PFSK-1 (cell line): ENCODE measurements at regions not wholly inside any gene's neighbourhood (a gene's known extent, or its start where the extent isn't known, plus 50 kb on each side); places are given as distances from the start of the nearest gene placed in this dataset.

Experiments used
- FOXP2 ChIP-seq: optimal IDR thresholded peaks from 2 replicates; pipeline ENCODE3; 2011; ENCODE audit warnings: borderline replicate concordance, control low read depth, inconsistent platforms; ENCODE audit not compliant: insufficient read depth; ENCODE audit errors: extremely low read length, extremely low read depth
- POLR2AphosphoS5 ChIP-seq: IDR thresholded peaks from 2 replicates; pipeline ENCODE4 v1.6.1; 2012; ENCODE audit warnings: low read depth, mild to moderate bottlenecking, control low read depth, low read length, moderate library complexity
- SIN3A ChIP-seq: IDR thresholded peaks from 2 replicates; pipeline ENCODE4 v1.6.1; 2012; ENCODE audit warnings: mild to moderate bottlenecking, low read length, moderate library complexity, borderline replicate concordance; ENCODE audit not compliant: insufficient read depth
- TAF1 ChIP-seq: IDR thresholded peaks from 2 replicates; pipeline ENCODE4 v1.6.1; 2012; ENCODE audit warnings: low read length, control low read depth, borderline replicate concordance; ENCODE audit not compliant: insufficient read depth
- TF ChIP-seq, protein P1 (sequence below), 2 experiments: IDR thresholded peaks; 2 replicates each; pipeline versions ENCODE4 v1.6.1 to v1.8.0; 2011 to 2012; ENCODE audit warnings: low read depth in 2 of 2, low read length in 2 of 2, control low read depth in 1 of 2, inconsistent platforms in 1 of 2, mild to moderate bottlenecking in 1 of 2, moderate library complexity in 1 of 2; ENCODE audit not compliant: insufficient read depth in 1 of 2

DNA sequence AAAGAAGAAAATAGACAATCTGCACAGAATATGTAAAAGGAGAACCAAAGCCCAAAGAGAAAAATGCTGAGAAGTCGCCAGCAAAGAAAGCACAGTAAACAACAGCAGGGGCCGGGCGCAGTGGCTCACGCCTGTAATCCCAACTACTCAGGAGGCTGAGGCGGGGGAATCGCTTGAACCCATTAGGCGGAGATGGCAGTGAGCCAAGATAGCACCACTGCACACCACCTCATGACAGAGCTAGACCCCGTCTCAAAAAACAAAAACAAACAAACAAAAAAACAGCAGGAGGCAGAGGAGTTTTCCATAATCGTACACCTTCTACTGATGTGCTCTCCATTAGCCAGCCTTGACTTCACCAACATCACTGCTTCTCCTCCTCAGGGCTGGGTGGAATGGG, 153.2 kb downstream of the LYPLAL1 start:
- TF ChIP-seq, protein P1, sequence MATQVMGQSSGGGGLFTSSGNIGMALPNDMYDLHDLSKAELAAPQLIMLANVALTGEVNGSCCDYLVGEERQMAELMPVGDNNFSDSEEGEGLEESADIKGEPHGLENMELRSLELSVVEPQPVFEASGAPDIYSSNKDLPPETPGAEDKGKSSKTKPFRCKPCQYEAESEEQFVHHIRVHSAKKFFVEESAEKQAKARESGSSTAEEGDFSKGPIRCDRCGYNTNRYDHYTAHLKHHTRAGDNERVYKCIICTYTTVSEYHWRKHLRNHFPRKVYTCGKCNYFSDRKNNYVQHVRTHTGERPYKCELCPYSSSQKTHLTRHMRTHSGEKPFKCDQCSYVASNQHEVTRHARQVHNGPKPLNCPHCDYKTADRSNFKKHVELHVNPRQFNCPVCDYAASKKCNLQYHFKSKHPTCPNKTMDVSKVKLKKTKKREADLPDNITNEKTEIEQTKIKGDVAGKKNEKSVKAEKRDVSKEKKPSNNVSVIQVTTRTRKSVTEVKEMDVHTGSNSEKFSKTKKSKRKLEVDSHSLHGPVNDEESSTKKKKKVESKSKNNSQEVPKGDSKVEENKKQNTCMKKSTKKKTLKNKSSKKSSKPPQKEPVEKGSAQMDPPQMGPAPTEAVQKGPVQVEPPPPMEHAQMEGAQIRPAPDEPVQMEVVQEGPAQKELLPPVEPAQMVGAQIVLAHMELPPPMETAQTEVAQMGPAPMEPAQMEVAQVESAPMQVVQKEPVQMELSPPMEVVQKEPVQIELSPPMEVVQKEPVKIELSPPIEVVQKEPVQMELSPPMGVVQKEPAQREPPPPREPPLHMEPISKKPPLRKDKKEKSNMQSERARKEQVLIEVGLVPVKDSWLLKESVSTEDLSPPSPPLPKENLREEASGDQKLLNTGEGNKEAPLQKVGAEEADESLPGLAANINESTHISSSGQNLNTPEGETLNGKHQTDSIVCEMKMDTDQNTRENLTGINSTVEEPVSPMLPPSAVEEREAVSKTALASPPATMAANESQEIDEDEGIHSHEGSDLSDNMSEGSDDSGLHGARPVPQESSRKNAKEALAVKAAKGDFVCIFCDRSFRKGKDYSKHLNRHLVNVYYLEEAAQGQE (IDR thresholded peaks at IDR 0.05; ENCODE audit: insufficient read depth in 1 of 2, low read depth in 2 of 2, low read length in 2 of 2), result no peak
- TF ChIP-seq SIN3A (no peak), FOXP2 (no peak), TAF1 (no peak), POLR2AphosphoS5 (no peak)

DNA sequence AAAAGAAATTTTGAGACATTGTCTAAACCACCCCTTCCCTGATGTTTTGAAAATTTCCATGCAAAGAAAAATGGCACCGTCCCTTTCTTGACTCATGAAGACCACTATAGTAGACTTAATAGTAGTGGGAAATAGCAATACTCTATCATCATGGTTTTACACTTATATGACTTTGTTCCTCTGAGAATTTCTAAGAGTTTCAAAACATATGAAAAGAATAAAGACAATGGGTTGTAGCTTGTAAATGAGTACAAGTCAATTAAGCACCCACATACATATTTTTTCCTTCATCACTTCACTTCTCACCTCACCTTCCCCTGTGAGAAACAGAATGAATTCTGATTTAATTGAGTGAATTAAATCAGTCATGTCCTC, 151.7 kb downstream of the LYPLAL1 start:
- TF ChIP-seq FOXP2, result no peak
- TF ChIP-seq TAF1, result no peak
- TF ChIP-seq, protein P1 (IDR thresholded peaks at IDR 0.05; ENCODE audit: insufficient read depth in 1 of 2, low read depth in 2 of 2, low read length in 2 of 2), result no peak
- no peak for TF ChIP-seq POLR2AphosphoS5
- no peak for TF ChIP-seq SIN3A

DNA sequence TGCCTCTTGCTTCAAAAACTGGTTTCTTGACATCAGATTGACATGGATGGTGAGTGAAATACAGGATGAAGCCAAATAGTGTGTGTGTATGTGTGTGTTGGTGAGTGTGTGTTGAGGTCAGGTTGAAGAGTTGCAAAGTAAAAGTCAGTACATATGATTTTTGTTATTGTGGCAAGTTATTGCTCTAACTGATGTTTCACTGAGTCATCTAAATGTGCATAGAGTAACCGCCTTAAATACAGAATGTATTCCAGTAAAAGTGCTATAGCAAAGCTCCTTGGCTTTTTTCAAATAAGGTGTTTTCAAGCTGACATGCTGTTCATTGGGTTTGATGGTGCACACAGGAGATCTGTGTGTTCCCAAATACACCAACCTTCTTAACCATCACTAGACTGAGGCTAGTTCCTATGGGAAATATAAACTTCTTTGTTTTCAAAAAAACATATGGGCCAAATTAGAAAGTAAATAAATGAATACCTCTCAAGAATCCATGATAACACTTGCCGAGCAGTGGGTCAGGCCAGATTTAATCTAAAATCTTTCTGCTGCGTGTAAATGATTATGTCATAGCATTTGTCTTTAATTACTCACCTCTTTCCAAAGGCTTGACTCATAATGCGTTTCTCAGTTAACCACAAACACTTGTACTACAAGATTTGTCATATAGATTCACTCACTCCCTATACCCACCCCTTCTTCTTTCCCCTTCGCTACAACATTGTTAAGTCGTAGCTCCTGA, 151.1 kb downstream of the LYPLAL1 start:
- TF ChIP-seq, protein P1 (IDR thresholded peaks at IDR 0.05; ENCODE audit: insufficient read depth in 1 of 2, low read depth in 2 of 2, low read length in 2 of 2), result no peak
- TF ChIP-seq FOXP2, result no peak
- TF ChIP-seq POLR2AphosphoS5, result no peak
- no peak for TF ChIP-seq SIN3A
- TF ChIP-seq TAF1, result no peak

DNA sequence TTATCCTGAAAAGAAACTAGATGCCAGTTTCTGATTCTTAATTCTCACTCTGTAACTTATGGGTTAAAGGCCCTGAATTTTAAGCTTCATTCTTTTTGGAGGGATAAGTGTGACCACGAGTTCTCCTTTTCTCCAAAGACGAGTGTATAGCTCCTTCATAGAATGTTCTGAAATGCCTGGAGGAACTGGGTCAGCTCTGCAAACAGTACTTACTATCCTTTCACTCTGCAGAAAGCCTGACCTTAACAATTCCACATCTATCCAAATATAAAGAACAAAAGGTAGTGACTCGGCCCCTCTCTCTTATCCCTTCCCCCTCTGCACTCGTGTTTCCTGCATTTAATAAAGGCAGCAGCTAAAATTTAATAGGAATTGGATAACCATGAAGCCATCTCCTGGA, 150.5 kb downstream of the LYPLAL1 start:
- TF ChIP-seq SIN3A, result no peak
- TF ChIP-seq FOXP2, result no peak
- TF ChIP-seq TAF1, result no peak
- TF ChIP-seq, protein P1 (IDR thresholded peaks at IDR 0.05; ENCODE audit: insufficient read depth in 1 of 2, low read depth in 2 of 2, low read length in 2 of 2), result no peak
- no peak for TF ChIP-seq POLR2AphosphoS5

DNA sequence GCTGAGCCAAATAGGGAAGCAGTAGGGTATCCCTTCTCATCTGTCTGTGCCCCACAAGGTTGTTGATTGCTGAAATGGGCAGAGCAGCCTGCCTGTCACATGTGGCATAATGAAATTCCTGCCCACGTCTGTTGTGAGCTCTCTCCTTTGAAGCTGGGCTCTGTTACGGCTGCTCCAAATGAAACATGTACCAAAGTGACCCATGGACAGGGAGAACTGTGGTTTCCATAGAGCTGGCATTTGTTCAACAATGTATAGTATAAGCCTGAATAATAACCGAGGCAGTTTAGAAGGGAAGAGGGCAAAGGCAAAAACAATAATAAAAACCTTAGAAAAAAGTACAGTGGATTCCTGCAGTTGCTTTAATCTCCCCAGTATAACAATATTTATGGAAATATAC, 149.7 kb downstream of the LYPLAL1 start:
- TF ChIP-seq SIN3A (no peak), FOXP2 (no peak), TAF1 (no peak), POLR2AphosphoS5 (no peak)
- TF ChIP-seq, protein P1 (IDR thresholded peaks at IDR 0.05; ENCODE audit: insufficient read depth in 1 of 2, low read depth in 2 of 2, low read length in 2 of 2), result no peak
